Loucy (cell line): ENCODE measurements at regions not wholly inside any gene's neighbourhood (a gene's known extent, or its start where the extent isn't known, plus 50 kb on each side); places are given as distances from the start of the nearest gene placed in this dataset.

Source experiments
- H2AFZ ChIP-seq: fragments of 200-600 bp; sonication (generic); 2 replicates; pipeline ENCODE4 v1.6.0; 2016; ENCODE audit warnings: antibody characterized with exemption, mild to moderate bottlenecking, low read length, moderate library complexity
- H3F3A ChIP-seq: fragments of 200-600 bp; 2 replicates; pipeline ENCODE4 v1.6.0; 2016; ENCODE audit warnings: antibody characterized with exemption, low read depth, mild to moderate bottlenecking
- H3K27me3 ChIP-seq: fragments of 200-600 bp; sonication (generic); 2 replicates; pipeline ENCODE4 v1.6.1; 2014; ENCODE audit warnings: low read length, mild to moderate bottlenecking; ENCODE audit not compliant: insufficient read depth, poor library complexity, severe bottlenecking
- H3K36me3 ChIP-seq: fragments of 200-600 bp; sonication (generic); 2 replicates; pipeline ENCODE4 v1.6.1; 2016; ENCODE audit warnings: low read length; ENCODE audit not compliant: insufficient read depth
- H3K4me1 ChIP-seq: fragments of 200-600 bp; sonication (generic); 2 replicates; pipeline ENCODE4 v1.5.1; 2014; ENCODE audit warnings: low read length, mild to moderate bottlenecking; ENCODE audit not compliant: insufficient read depth, poor library complexity, severe bottlenecking
- H3K4me2 ChIP-seq: fragments of 200-600 bp; sonication (generic); 2 replicates; pipeline ENCODE4 v1.6.0; 2014; ENCODE audit warnings: antibody characterized with exemption, low read length, low read depth, mild to moderate bottlenecking; ENCODE audit not compliant: poor library complexity, severe bottlenecking
- H3K4me3 ChIP-seq: fragments of 200-600 bp; sonication (generic); 2 replicates; pipeline ENCODE4 v1.5.1; 2014; ENCODE audit warnings: low read length, mild to moderate bottlenecking, mixed read lengths; ENCODE audit not compliant: poor library complexity, severe bottlenecking
- H3K79me2 ChIP-seq: fragments of 200-600 bp; sonication (generic); 2 replicates; pipeline ENCODE4 v1.6.1; 2014; ENCODE audit warnings: low read length; ENCODE audit not compliant: insufficient read depth
- H3K9ac ChIP-seq: fragments of 200-600 bp; sonication (generic); 2 replicates; pipeline ENCODE4 v1.6.0; 2014; ENCODE audit warnings: mild to moderate bottlenecking, low read depth, low read length, moderate library complexity; ENCODE audit not compliant: poor library complexity, severe bottlenecking
- H3K9me2 ChIP-seq: fragments of 200-600 bp; sonication (generic); replicated peaks from 2 replicates; pipeline ENCODE4 v1.6.1; 2016; ENCODE audit warnings: low read depth, low read length, mixed read lengths
- H3K9me3 ChIP-seq: fragments of 200-600 bp; sonication (generic); 2 replicates; pipeline ENCODE4 v1.6.1; 2014; ENCODE audit warnings: mild to moderate bottlenecking, antibody characterized with exemption, low read length, low read depth; ENCODE audit not compliant: insufficient read depth
- H4K20me1 ChIP-seq: fragments of 200-600 bp; sonication (generic); 2 replicates; pipeline ENCODE4 v1.6.0; 2014; ENCODE audit warnings: antibody characterized with exemption, low read length, mild to moderate bottlenecking; ENCODE audit not compliant: insufficient read depth, poor library complexity, severe bottlenecking
- CTCF ChIP-seq: fragments of 200-600 bp; sonication (generic); conservative IDR thresholded peaks from 2 replicates; pipeline ENCODE4 v1.5.1; 2014; ENCODE audit warnings: mild to moderate bottlenecking, antibody characterized with exemption, low read length
- EZH2phosphoT487 ChIP-seq: fragments of 200-600 bp; IDR thresholded peaks from 2 replicates; pipeline ENCODE4 v1.6.1; 2018; ENCODE audit warnings: antibody characterized with exemption, mild to moderate bottlenecking, moderate library complexity, borderline replicate concordance

DNA sequence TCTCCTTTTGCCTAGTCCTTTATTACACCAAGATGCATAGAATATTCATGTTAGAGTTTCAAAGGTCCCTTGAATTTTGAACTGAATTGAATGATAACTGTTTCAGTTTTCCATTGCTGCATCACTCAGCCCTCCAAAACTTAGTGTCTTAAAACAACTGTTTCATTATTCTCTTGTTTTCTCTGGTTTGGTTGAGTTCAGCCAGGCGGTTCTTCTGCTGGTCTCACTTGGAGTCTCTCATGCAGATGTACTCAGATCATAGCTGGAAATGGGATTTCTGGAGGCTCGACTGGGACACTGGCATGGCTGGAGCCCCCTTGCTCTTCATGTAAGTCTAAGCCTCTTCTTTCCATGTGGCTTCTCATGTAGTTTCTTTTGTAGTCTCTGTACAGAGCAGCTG is 107.2 kb upstream of the MKI67 start:
- H3K36me3 ChIP-seq: peaks cover 20% of the 10 kb centered on the region; the same call in 1 of the 2 replicates
- peaks cover 30% of the 10 kb centered on the region for H3K4me1 ChIP-seq
- TF ChIP-seq EZH2phosphoT487: no peak
- TF ChIP-seq CTCF: no peak
- no peak overlapping the region for H3K4me2 ChIP-seq
- H3K9me3 ChIP-seq: no peaks in the 10 kb centered on the region
- H4K20me1 ChIP-seq: no peaks in the 10 kb centered on the region
- no peak overlapping the region for H3K4me3 ChIP-seq
- H3K79me2 ChIP-seq: peaks cover 19% of the 10 kb centered on the region
- H3F3A ChIP-seq: no peaks in the 10 kb centered on the region
- H2AFZ ChIP-seq: no peak overlapping the region
- H3K9ac ChIP-seq: no peak overlapping the region
- no peaks in the 10 kb centered on the region for H3K27me3 ChIP-seq
- no peaks in the 10 kb centered on the region for H3K9me2 ChIP-seq

DNA sequence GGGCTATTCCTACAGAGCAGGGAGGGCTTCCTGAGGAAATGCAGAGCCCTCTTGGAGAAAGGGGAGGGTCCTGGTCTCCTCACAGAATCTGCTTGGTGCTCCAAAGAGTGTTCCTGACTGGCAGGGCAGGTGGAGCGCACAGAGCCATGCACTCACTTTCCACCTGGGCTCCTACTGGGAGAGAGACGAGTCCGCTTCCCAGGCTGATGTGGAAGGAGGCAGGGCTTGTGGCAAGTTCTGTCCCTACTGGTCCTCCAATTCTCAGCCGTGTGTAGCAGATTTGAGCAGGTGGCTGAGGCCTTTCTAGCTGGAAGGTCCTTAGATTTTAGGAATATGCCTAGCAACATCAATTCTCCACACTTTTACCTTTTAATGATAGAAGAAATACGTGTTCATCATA is 111.5 kb upstream of the MKI67 start:
- Histone ChIP-seq H3K27me3 (no peaks in the 10 kb centered on the region), H3K4me2 (no peak overlapping the region), H3K9me3 (no peaks in the 10 kb centered on the region), H3K4me1 (peaks cover 9% of the 10 kb centered on the region), H3K9me2 (no peaks in the 10 kb centered on the region), H3K36me3 (peaks cover 20% of the 10 kb centered on the region; the same call in 1 of the 2 replicates), H3K9ac (no peak overlapping the region), H3F3A (no peaks in the 10 kb centered on the region), H2AFZ (no peak overlapping the region), H3K79me2 (peaks cover 1% of the 10 kb centered on the region; the same call in 1 of the 2 replicates), H3K4me3 (no peak overlapping the region), H4K20me1 (no peaks in the 10 kb centered on the region)
- TF ChIP-seq EZH2phosphoT487: no peak
- no peak for TF ChIP-seq CTCF

DNA sequence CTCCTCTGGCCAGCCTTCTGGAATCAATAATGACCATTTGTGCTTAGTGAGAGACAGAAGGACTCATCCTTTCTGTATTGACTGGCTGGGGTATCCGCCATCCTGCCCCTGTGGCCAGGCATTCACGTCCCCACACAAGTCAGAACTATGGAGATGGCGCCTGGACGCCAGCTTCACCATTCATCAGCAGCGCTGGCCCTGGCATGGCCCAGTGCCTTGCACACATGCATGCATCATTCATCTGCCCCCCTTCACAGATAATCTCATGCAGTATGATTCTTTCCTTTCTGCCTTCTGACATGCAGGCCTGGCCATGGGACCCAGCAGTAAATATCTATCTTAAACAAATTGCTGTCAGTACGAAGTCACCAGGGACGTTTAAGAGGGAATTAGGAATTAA is 114.8 kb upstream of the MKI67 start:
- H4K20me1 ChIP-seq: no peaks in the 10 kb centered on the region
- H3K4me2 ChIP-seq: no peak overlapping the region
- TF ChIP-seq CTCF: no peak
- no peak for TF ChIP-seq EZH2phosphoT487
- no peaks in the 10 kb centered on the region for H3K9me2 ChIP-seq
- peaks cover 6% of the 10 kb centered on the region for H3K4me1 ChIP-seq
- H3K9ac ChIP-seq: no peak overlapping the region
- H3K4me3 ChIP-seq: no peak overlapping the region
- H3K9me3 ChIP-seq: no peaks in the 10 kb centered on the region
- peaks cover 10% of the 10 kb centered on the region; the same call in 1 of the 2 replicates for H3K36me3 ChIP-seq
- 0 out of 2 replicates have a peak, but pooled peaks cover 6% of the 10 kb centered on the region for H3K79me2 ChIP-seq
- H3F3A ChIP-seq: no peaks in the 10 kb centered on the region
- H2AFZ ChIP-seq: no peak overlapping the region
- no peaks in the 10 kb centered on the region for H3K27me3 ChIP-seq
